Thymus (tissue), 11 donors: ENCODE measurements at regions not wholly inside any gene's neighbourhood (a gene's known extent, or its start where the extent isn't known, plus 50 kb on each side); places are given as distances from the start of the nearest gene placed in this dataset.

Experiments
- DNase-seq, 9 donors: peaks; one replicate each; pipeline ENCODE4 v3.0.0-alpha.2; 2013; ENCODE audit warnings: low spot score in 9 of 9, low read depth in 6 of 9, missing footprints in 1 of 9
- H3K27ac ChIP-seq, 2 donors: one replicate each; pipeline ENCODE4 v1.5.1; 2013; ENCODE audit warnings: control low read depth in 1 of 2, low read depth in 1 of 2, low read length in 1 of 2, mild to moderate bottlenecking in 1 of 2, moderate library complexity in 1 of 2
- H3K27me3 ChIP-seq, 2 donors: one replicate each; pipeline ENCODE4 v1.5.1; 2013; ENCODE audit warnings: low read length in 1 of 2; ENCODE audit not compliant: control insufficient read depth in 2 of 2, insufficient read depth in 1 of 2
- H3K36me3 ChIP-seq, 2 donors: one replicate each; pipeline ENCODE4 v1.5.1; 2013; ENCODE audit warnings: low read length in 1 of 2, mild to moderate bottlenecking in 1 of 2, moderate library complexity in 1 of 2; ENCODE audit not compliant: control insufficient read depth in 2 of 2, insufficient read depth in 2 of 2
- H3K4me1 ChIP-seq, 2 donors: one replicate each; pipeline ENCODE4 v1.5.1; 2013; ENCODE audit warnings: low read length in 2 of 2; ENCODE audit not compliant: control insufficient read depth in 2 of 2, insufficient read depth in 2 of 2
- H3K4me3 ChIP-seq, 2 donors: one replicate each; pipeline ENCODE4 v1.5.1; 2013; ENCODE audit warnings: low read length in 2 of 2, control low read depth in 1 of 2, mild to moderate bottlenecking in 1 of 2
- H3K9me3 ChIP-seq, 2 donors: one replicate each; pipeline ENCODE4 v1.5.1; 2013; ENCODE audit warnings: low read length in 1 of 2, mild to moderate bottlenecking in 1 of 2; ENCODE audit not compliant: control insufficient read depth in 2 of 2, insufficient read depth in 1 of 2
- WGBS: extraction: QIAGEN DNeasy Blood & Tissue Kit; methylation state at CpG from one replicate; pipeline ENCODE4 v1.1.7; 2013; 5-methylcytosine and 5-hydroxymethylcytosine counted together
- donor health status: healthy.

GRCh38 chr5:168117469-168117868 lies 174.0 kb upstream of the WWC1 start:
- no peaks in the 10 kb centered on the region for H3K27me3 ChIP-seq
- 94% methylated on average over 5 of the region's 5 CpGs for WGBS
- no peaks in the 10 kb centered on the region for H3K36me3 ChIP-seq
- DNase-seq, result no peak
- H3K9me3 ChIP-seq, result no peaks in the 10 kb centered on the region
- H3K27ac ChIP-seq, result no peak overlapping the region
- H3K4me3 ChIP-seq, result no peak overlapping the region
- no peaks in the 10 kb centered on the region for H3K4me1 ChIP-seq

GRCh38 chr5:168118042-168118668 lies 173.3 kb upstream of the WWC1 start:
- no peaks in the 10 kb centered on the region for H3K36me3 ChIP-seq
- 94% methylated on average over 16 of the region's 16 CpGs for WGBS
- DNase-seq, result no peak
- no peaks in the 10 kb centered on the region for H3K27me3 ChIP-seq
- H3K4me1 ChIP-seq, result no peaks in the 10 kb centered on the region
- H3K4me3 ChIP-seq, result no peak overlapping the region
- no peak overlapping the region for H3K27ac ChIP-seq
- H3K9me3 ChIP-seq, result no peaks in the 10 kb centered on the region

DNA sequence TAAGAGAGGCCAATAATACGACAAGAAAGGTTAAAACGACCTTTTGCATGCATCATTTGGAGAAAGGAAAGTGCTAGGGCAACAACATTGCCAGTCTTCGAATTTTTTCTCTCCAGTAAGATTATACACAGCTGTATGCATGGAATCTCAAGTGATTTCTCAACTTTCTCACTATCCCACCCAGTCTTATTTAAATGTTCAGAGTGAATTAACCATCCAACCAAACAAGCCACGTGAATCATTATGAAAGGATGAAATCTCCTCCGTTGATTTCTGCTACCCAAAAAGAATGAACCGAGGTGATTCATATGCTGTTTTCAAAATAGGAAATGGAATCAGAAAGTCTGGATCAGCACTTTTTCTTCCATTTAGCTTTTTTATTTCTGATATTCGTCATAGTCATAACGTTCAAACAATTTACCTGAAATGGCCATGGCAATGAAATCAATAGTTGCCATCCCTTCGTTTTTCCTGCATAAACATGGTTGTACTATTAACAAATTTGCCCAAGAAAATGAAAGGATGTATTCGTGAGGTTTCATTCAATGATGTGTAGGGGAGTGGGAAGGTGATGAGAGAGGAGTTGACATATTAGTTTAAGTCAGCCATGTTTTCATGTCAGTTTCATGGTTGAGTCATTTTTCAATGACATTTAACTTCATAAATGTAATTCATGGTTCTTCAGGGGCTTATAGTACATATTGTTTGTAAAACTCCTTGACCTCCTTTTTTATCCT lies 170.9 kb upstream of the WWC1 start:
- H3K9me3 ChIP-seq, result no peaks in the 10 kb centered on the region
- H3K27me3 ChIP-seq, result no peaks in the 10 kb centered on the region
- H3K36me3 ChIP-seq, result no peaks in the 10 kb centered on the region
- H3K27ac ChIP-seq, result no peak overlapping the region
- no peak for DNase-seq
- 84% methylated on average over 10 of the region's 10 CpGs for WGBS
- no peak overlapping the region for H3K4me3 ChIP-seq
- no peaks in the 10 kb centered on the region for H3K4me1 ChIP-seq

DNA sequence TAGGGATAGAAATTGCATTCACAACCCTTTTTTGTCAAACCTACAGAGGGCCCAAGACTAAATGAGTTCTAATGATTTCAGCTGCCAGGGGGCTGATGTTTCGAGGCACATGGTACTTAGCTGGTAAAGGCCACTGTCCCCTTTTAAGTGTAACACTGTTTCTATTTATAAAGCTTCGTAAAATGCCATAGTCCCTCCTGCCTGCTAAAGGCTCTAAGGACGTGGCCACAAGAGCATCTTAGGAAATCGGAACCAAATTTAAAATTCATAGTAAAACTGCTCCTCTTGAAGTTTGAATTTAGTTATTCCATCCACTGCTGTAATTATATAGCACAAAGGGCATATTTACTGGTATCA lies 170.3 kb upstream of the WWC1 start:
- Histone ChIP-seq H3K9me3 (no peaks in the 10 kb centered on the region), H3K27me3 (no peaks in the 10 kb centered on the region), H3K36me3 (no peaks in the 10 kb centered on the region), H3K4me1 (no peaks in the 10 kb centered on the region), H3K4me3 (no peak overlapping the region), H3K27ac (no peak overlapping the region)
- no peak for DNase-seq
- WGBS, result 93% methylated on average over 4 of the region's 4 CpGs

DNA sequence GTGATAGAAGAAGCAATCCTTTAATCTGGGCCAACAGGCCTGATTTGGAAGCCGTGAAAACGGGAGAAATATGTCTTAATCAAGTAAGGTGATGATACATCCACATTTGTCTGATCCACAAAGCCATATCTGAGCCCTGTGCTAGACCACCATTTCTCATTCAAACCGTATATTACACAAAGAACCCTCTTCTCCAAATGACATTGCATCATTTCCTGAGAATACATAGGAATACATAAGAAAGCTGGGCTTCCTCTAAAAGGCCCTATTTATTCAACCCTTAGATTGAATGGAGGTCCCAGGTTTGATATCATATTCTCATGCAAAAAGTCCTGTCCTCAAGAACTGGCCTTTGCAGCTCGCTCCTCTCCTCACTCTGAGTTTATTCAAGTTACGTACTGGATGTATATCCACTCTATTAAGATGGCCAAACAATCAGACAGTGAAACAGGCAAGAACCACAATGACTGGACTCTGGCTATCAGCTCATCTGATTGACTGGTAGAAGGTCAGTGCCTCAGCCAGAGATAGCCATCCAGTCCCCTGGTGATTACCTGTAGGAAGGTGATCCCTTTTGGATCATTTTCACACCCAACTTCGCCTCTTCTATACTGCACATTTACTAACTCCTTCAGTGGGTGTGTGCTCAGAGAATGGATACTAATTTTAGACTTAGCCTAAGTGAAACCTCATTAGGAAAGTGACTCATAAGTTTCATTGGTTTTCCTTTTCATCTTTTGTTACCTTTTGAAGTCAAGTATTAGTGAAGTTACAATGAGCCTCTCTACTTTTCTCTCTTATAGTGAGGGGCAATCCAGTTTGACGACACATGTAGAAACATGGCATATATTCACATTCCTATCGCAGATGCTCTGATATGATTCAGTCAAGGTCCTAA lies 167.6 kb upstream of the WWC1 start:
- H3K27ac ChIP-seq, result no peak overlapping the region
- H3K27me3 ChIP-seq, result no peaks in the 10 kb centered on the region
- H3K9me3 ChIP-seq, result no peaks in the 10 kb centered on the region
- H3K4me1 ChIP-seq, result no peaks in the 10 kb centered on the region
- H3K36me3 ChIP-seq, result no peaks in the 10 kb centered on the region
- H3K4me3 ChIP-seq, result no peak overlapping the region
- 91% methylated on average over 8 of the region's 8 CpGs for WGBS
- DNase-seq, result no peak

- H3K27ac ChIP-seq, result no peak overlapping the region
- WGBS, result 95% methylated on average over 14 of the region's 14 CpGs
Observed at GRCh38 chr5:168125445-168126199, 165.8 kb upstream of the WWC1 start.

GRCh38 chr5:168126606-168127005 lies 164.8 kb upstream of the WWC1 start:
- WGBS, result 98% methylated on average over 15 of the region's 15 CpGs
- DNase-seq, result no peak
- Histone ChIP-seq H3K4me3 (no peak overlapping the region), H3K4me1 (no peaks in the 10 kb centered on the region), H3K36me3 (no peaks in the 10 kb centered on the region), H3K27me3 (no peaks in the 10 kb centered on the region), H3K9me3 (no peaks in the 10 kb centered on the region), H3K27ac (no peak overlapping the region)

More at GRCh38 chr5:168125445-168126199, 165.8 kb upstream of the WWC1 start:
- DNase-seq, result no peak
- H3K4me3 ChIP-seq, result no peak overlapping the region
- no peaks in the 10 kb centered on the region for H3K27me3 ChIP-seq
- no peaks in the 10 kb centered on the region for H3K4me1 ChIP-seq
- no peaks in the 10 kb centered on the region for H3K36me3 ChIP-seq
- H3K9me3 ChIP-seq, result no peaks in the 10 kb centered on the region

GRCh38 chr5:168128111-168128510 lies 163.3 kb upstream of the WWC1 start:
- WGBS, result 86% methylated on average over 7 of the region's 7 CpGs

More at GRCh38 chr5:168128111-168128510, 163.3 kb upstream of the WWC1 start:
- H3K36me3 ChIP-seq, result no peaks in the 10 kb centered on the region
- no peak overlapping the region for H3K4me3 ChIP-seq
- H3K27me3 ChIP-seq, result no peaks in the 10 kb centered on the region
- DNase-seq, result no peak
- H3K27ac ChIP-seq, result no peak overlapping the region
- no peaks in the 10 kb centered on the region for H3K4me1 ChIP-seq
- no peaks in the 10 kb centered on the region for H3K9me3 ChIP-seq
